ENCODE measurements at regions not wholly inside any gene's neighbourhood (a gene's known extent, or its start where the extent isn't known, plus 50 kb on each side); places are given as distances from the start of the nearest gene placed in this dataset.
"Not testable (repeated sequence)": the region's sequence is repeated elsewhere in the genome, so short reads cannot be mapped to it uniquely, and the experiment has no call there.

GRCh38 chr14:34157651-34158050, 206.8 kb upstream of the EGLN3 start:
- Mint-ChIP-seq H3K4me3 (no peak overlapping the region), H3K9me3 (no peaks in the 10 kb centered on the region), H3K4me1 (no peaks in the 10 kb centered on the region), H3K27me3 (no peaks in the 10 kb centered on the region), H3K36me3 (no peaks in the 10 kb centered on the region), H3K27ac (no peak overlapping the region)
- DNase-seq = no peak

GRCh38 chr14:34147461-34147860, 196.6 kb upstream of the EGLN3 start:
- Mint-ChIP-seq H3K27ac (no peak overlapping the region), H3K4me1 (no peaks in the 10 kb centered on the region), H3K27me3 (peaks cover 4% of the 10 kb centered on the region), H3K9me3 (peaks cover 8% of the 10 kb centered on the region), H3K4me3 (no peak overlapping the region), H3K36me3 (peaks cover 3% of the 10 kb centered on the region)
- no peak for DNase-seq

- H3K4me1 Mint-ChIP-seq, H3K27ac Mint-ChIP-seq, H3K4me3 Mint-ChIP-seq, H3K36me3 Mint-ChIP-seq, DNase-seq, H3K27me3 Mint-ChIP-seq: not testable (repeated sequence)
- H3K9me3 Mint-ChIP-seq = peaks cover 12% of the 10 kb centered on the region
These were observed 189.3 kb upstream of the EGLN3 start for GRCh38 chr14:34140127-34140526.

GRCh38 chr14:34139160-34140121, 188.6 kb upstream of the EGLN3 start:
- not testable (repeated sequence) for H3K27me3 Mint-ChIP-seq
- peaks cover 12% of the 10 kb centered on the region for H3K9me3 Mint-ChIP-seq

GRCh38 chr14:34138175-34138574, 187.3 kb upstream of the EGLN3 start:
- Mint-ChIP-seq H3K36me3 (no peaks in the 10 kb centered on the region), H3K4me1 (no peaks in the 10 kb centered on the region), H3K9me3 (peaks cover 9% of the 10 kb centered on the region), H3K27me3 (no peaks in the 10 kb centered on the region), H3K4me3 (no peak overlapping the region), H3K27ac (no peak overlapping the region)
- DNase-seq = no peak

More at GRCh38 chr14:34139160-34140121, 188.6 kb upstream of the EGLN3 start:
- H3K4me3 Mint-ChIP-seq, H3K4me1 Mint-ChIP-seq, H3K36me3 Mint-ChIP-seq, DNase-seq, H3K27ac Mint-ChIP-seq: not testable (repeated sequence)

GRCh38 chr14:34137001-34137745, 186.3 kb upstream of the EGLN3 start:
- H3K4me3 Mint-ChIP-seq = no peak overlapping the region

GRCh38 chr14:34135492-34135891, 184.6 kb upstream of the EGLN3 start:
- Mint-ChIP-seq H3K9me3 (no peaks in the 10 kb centered on the region), H3K4me3 (no peak overlapping the region), H3K27me3 (no peaks in the 10 kb centered on the region), H3K36me3 (no peaks in the 10 kb centered on the region), H3K4me1 (no peaks in the 10 kb centered on the region), H3K27ac (no peak overlapping the region)
- DNase-seq = no peak

More at GRCh38 chr14:34137001-34137745, 186.3 kb upstream of the EGLN3 start:
- Mint-ChIP-seq H3K27me3 (no peaks in the 10 kb centered on the region), H3K27ac (no peak overlapping the region), H3K4me1 (no peaks in the 10 kb centered on the region), H3K9me3 (peaks cover 5% of the 10 kb centered on the region), H3K36me3 (no peaks in the 10 kb centered on the region)
- no peak for DNase-seq

GRCh38 chr14:34134484-34134883, 183.6 kb upstream of the EGLN3 start:
- no peak overlapping the region for H3K27ac Mint-ChIP-seq

GRCh38 chr14:34129927-34130552, 179.2 kb upstream of the EGLN3 start:
- H3K27ac Mint-ChIP-seq = no peak overlapping the region
- H3K36me3 Mint-ChIP-seq = no peaks in the 10 kb centered on the region
- no peak for DNase-seq
- no peaks in the 10 kb centered on the region for H3K27me3 Mint-ChIP-seq
- no peaks in the 10 kb centered on the region for H3K4me1 Mint-ChIP-seq
- no peak overlapping the region for H3K4me3 Mint-ChIP-seq
- no peaks in the 10 kb centered on the region for H3K9me3 Mint-ChIP-seq

More at GRCh38 chr14:34134484-34134883, 183.6 kb upstream of the EGLN3 start:
- H3K9me3 Mint-ChIP-seq = no peaks in the 10 kb centered on the region
- H3K36me3 Mint-ChIP-seq = no peaks in the 10 kb centered on the region
- H3K4me1 Mint-ChIP-seq = no peaks in the 10 kb centered on the region
- H3K4me3 Mint-ChIP-seq = no peak overlapping the region
- H3K27me3 Mint-ChIP-seq = no peaks in the 10 kb centered on the region
- no peak for DNase-seq

- H3K9me3 Mint-ChIP-seq = no peaks in the 10 kb centered on the region
These were observed 177.8 kb upstream of the EGLN3 start for GRCh38 chr14:34128665-34129064.

GRCh38 chr14:34126586-34126985, 175.7 kb upstream of the EGLN3 start:
- DNase-seq = no peak
- Mint-ChIP-seq H3K4me1 (no peaks in the 10 kb centered on the region), H3K4me3 (no peak overlapping the region), H3K27me3 (peaks cover 4% of the 10 kb centered on the region), H3K27ac (no peak overlapping the region), H3K9me3 (no peaks in the 10 kb centered on the region), H3K36me3 (no peaks in the 10 kb centered on the region)

More at GRCh38 chr14:34128665-34129064, 177.8 kb upstream of the EGLN3 start:
- H3K4me3 Mint-ChIP-seq = no peak overlapping the region
- H3K27ac Mint-ChIP-seq = no peak overlapping the region
- H3K27me3 Mint-ChIP-seq = no peaks in the 10 kb centered on the region
- no peak for DNase-seq
- no peaks in the 10 kb centered on the region for H3K36me3 Mint-ChIP-seq
- no peaks in the 10 kb centered on the region for H3K4me1 Mint-ChIP-seq

- no peak overlapping the region for H3K4me3 Mint-ChIP-seq
These were observed 173.7 kb upstream of the EGLN3 start for GRCh38 chr14:34124585-34124984.

GRCh38 chr14:34122650-34123049, 171.8 kb upstream of the EGLN3 start:
- no peaks in the 10 kb centered on the region for H3K9me3 Mint-ChIP-seq
- no peaks in the 10 kb centered on the region for H3K4me1 Mint-ChIP-seq
- H3K4me3 Mint-ChIP-seq = no peak overlapping the region
- no peak overlapping the region for H3K27ac Mint-ChIP-seq
- H3K27me3 Mint-ChIP-seq = peaks cover 4% of the 10 kb centered on the region
- no peaks in the 10 kb centered on the region for H3K36me3 Mint-ChIP-seq
- no peak for DNase-seq

More at GRCh38 chr14:34124585-34124984, 173.7 kb upstream of the EGLN3 start:
- no peaks in the 10 kb centered on the region for H3K36me3 Mint-ChIP-seq
- H3K9me3 Mint-ChIP-seq = no peaks in the 10 kb centered on the region
- no peaks in the 10 kb centered on the region for H3K4me1 Mint-ChIP-seq
- DNase-seq = no peak
- peaks cover 4% of the 10 kb centered on the region for H3K27me3 Mint-ChIP-seq
- H3K27ac Mint-ChIP-seq = no peak overlapping the region

- Mint-ChIP-seq H3K4me1 (no peaks in the 10 kb centered on the region), H3K27me3 (peaks cover 4% of the 10 kb centered on the region), H3K27ac (no peak overlapping the region), H3K36me3 (no peaks in the 10 kb centered on the region), H3K9me3 (no peaks in the 10 kb centered on the region), H3K4me3 (no peak overlapping the region)
- no peak for DNase-seq
These were observed 171.2 kb upstream of the EGLN3 start for GRCh38 chr14:34122081-34122480.

All from activated naive CD8-positive, alpha-beta T cell treated with anti-CD3 and anti-CD28 coated beads for 36 hours (primary cell).